Type B pancreatic cell (in vitro differentiated cells): ENCODE measurements at regions not wholly inside any gene's neighbourhood (a gene's known extent, or its start where the extent isn't known, plus 50 kb on each side); places are given as distances from the start of the nearest gene placed in this dataset.

ENCODE experiments used
- DNase-seq: peaks from one replicate; pipeline ENCODE4 v3.0.0; 2021; ENCODE audit warnings: mixed read lengths; ENCODE audit not compliant: unreplicated experiment; ENCODE audit errors: extremely low spot score
- H3K27ac Mint-ChIP-seq: 2 replicates; pipeline ENCODE4 v1.8.0; 2021; ENCODE audit warnings: mild to moderate bottlenecking, mixed read lengths
- H3K27me3 Mint-ChIP-seq: 2 replicates; pipeline ENCODE4 v1.8.0; 2021; ENCODE audit warnings: mixed read lengths
- H3K36me3 Mint-ChIP-seq: 2 replicates; pipeline ENCODE4 v1.8.0; 2021; ENCODE audit warnings: mixed read lengths
- H3K4me1 Mint-ChIP-seq: one replicate; pipeline ENCODE4 v1.8.0; 2021; ENCODE audit warnings: mixed read lengths; ENCODE audit not compliant: unreplicated experiment
- H3K4me3 Mint-ChIP-seq: 2 replicates; pipeline ENCODE4 v1.8.0; 2021; ENCODE audit warnings: mild to moderate bottlenecking, mixed read lengths
- H3K9me3 Mint-ChIP-seq: 2 replicates; pipeline ENCODE4 v1.8.0; 2021; ENCODE audit warnings: mixed read lengths
- CTCF ChIP-seq: fragments of 200-600 bp; sonication (generic); conservative IDR thresholded peaks from 2 replicates; pipeline ENCODE4 v1.5.0; 2021; ENCODE audit warnings: antibody characterized with exemption, mild to moderate bottlenecking

GRCh38 chr13:79060216-79060615 lies 345.8 kb downstream of the RBM26 start:
- H3K27me3 Mint-ChIP-seq, result no peaks in the 10 kb centered on the region
- peak; percentile 63 for TF ChIP-seq CTCF
- H3K4me3 Mint-ChIP-seq, result no peak overlapping the region
- H3K4me1 Mint-ChIP-seq, result no peaks in the 10 kb centered on the region
- H3K9me3 Mint-ChIP-seq, result no peaks in the 10 kb centered on the region
- no peak for DNase-seq
- H3K27ac Mint-ChIP-seq, result no peak overlapping the region
- no peaks in the 10 kb centered on the region for H3K36me3 Mint-ChIP-seq

DNA sequence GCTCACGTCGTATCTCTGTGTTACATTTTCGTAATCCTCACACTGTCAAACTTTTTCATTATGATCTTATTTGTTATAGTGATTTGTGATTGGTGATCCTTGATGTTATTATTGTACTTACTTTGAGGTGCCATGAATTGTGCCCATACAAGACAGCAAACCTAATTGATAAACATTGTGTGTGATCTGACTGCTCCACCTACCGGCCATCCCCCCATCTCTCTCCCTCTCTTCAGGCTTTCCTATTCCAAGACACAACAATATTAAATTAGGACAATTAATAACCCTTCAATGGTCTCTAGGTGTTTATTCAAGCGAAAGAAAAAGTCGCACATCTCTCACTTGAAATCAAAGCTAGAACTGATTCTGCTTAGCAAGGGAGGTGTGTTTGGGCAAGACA lies 349.3 kb downstream of the RBM26 start:
- no peak overlapping the region for H3K4me3 Mint-ChIP-seq
- no peaks in the 10 kb centered on the region for H3K27me3 Mint-ChIP-seq
- no peaks in the 10 kb centered on the region for H3K36me3 Mint-ChIP-seq
- peak; percentile 46 for TF ChIP-seq CTCF
- no peaks in the 10 kb centered on the region for H3K4me1 Mint-ChIP-seq
- H3K27ac Mint-ChIP-seq, result no peak overlapping the region
- no peaks in the 10 kb centered on the region for H3K9me3 Mint-ChIP-seq
- DNase-seq, result no peak

GRCh38 chr13:79051472-79051871 lies 354.6 kb downstream of the RBM26 start:
- H3K27ac Mint-ChIP-seq, result no peak overlapping the region
- peaks cover 11% of the 10 kb centered on the region for H3K27me3 Mint-ChIP-seq
- no peak for TF ChIP-seq CTCF
- no peak overlapping the region for H3K4me3 Mint-ChIP-seq
- no peak for DNase-seq
- no peaks in the 10 kb centered on the region for H3K4me1 Mint-ChIP-seq
- no peaks in the 10 kb centered on the region for H3K9me3 Mint-ChIP-seq
- H3K36me3 Mint-ChIP-seq, result no peaks in the 10 kb centered on the region

DNA sequence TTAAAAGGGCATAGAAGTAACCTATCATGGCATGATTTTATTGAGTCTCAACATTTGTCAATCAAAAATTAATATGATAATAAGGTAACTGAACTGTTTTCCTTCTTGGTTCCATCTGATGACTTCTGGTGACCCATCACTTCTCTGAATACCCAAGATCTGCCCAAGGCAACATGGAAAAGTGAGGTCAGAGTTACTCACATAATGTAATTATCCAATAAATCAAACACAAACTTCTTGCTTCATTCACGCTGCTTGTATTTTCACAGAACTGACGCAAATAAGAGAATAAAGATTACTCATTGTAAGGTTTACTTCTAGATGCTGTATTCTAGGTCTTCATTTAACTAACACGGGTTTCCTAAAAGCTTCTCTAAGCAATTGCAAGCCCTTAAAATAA lies 361.6 kb downstream of the RBM26 start:
- TF ChIP-seq CTCF, result no peak
- no peak overlapping the region for H3K4me3 Mint-ChIP-seq
- no peaks in the 10 kb centered on the region for H3K9me3 Mint-ChIP-seq
- peaks cover 8% of the 10 kb centered on the region for H3K27me3 Mint-ChIP-seq
- no peaks in the 10 kb centered on the region for H3K36me3 Mint-ChIP-seq
- H3K27ac Mint-ChIP-seq, result no peak overlapping the region
- no peak for DNase-seq
- H3K4me1 Mint-ChIP-seq, result no peaks in the 10 kb centered on the region

DNA sequence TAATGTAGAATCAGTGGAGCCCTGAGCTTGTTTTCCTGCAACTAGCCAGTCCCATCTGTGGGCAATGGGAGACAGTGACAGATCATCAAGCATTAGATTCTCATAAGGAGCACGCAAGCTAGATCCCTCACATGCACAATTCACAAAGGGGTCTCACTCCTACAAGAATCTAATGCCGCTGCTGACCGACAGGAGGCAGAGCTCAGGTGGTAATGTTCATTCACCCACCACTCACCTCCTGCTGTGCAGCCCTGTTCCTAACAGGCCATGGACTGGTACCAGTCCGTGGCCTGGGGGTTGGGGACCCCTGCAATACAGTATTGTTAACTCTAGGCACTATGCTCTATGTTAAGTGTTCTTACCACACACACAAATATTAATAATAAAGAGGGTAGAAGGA lies 362.8 kb downstream of the RBM26 start:
- H3K9me3 Mint-ChIP-seq, result no peaks in the 10 kb centered on the region
- no peak overlapping the region for H3K27ac Mint-ChIP-seq
- no peak overlapping the region for H3K4me3 Mint-ChIP-seq
- no peaks in the 10 kb centered on the region for H3K4me1 Mint-ChIP-seq
- no peaks in the 10 kb centered on the region for H3K36me3 Mint-ChIP-seq
- peaks cover 6% of the 10 kb centered on the region for H3K27me3 Mint-ChIP-seq
- DNase-seq, result no peak
- no peak for TF ChIP-seq CTCF

GRCh38 chr13:79037197-79037596 lies 368.9 kb downstream of the RBM26 start:
- no peaks in the 10 kb centered on the region for H3K9me3 Mint-ChIP-seq
- H3K4me3 Mint-ChIP-seq, result no peak overlapping the region
- H3K36me3 Mint-ChIP-seq, result no peaks in the 10 kb centered on the region
- H3K27ac Mint-ChIP-seq, result no peak overlapping the region
- H3K27me3 Mint-ChIP-seq, result no peaks in the 10 kb centered on the region
- DNase-seq, result no peak
- H3K4me1 Mint-ChIP-seq, result no peaks in the 10 kb centered on the region
- no peak for TF ChIP-seq CTCF
